ENCODE measurements at regions not wholly inside any gene's neighbourhood (a gene's known extent, or its start where the extent isn't known, plus 50 kb on each side); places are given as distances from the start of the nearest gene placed in this dataset.

GRCh38 chr2:187220071-187220470 is 228.0 kb downstream of the CALCRL start:
- H3K27me3 ChIP-seq (ENCODE audit: insufficient read depth in 3 of 3, low read length in 2 of 3), result no peaks in the 10 kb centered on the region
- WGBS, 3 donors, result 86 to 91% (median 90%) methylated on average over 1 of the region's 1 CpG
- H3K4me3 ChIP-seq, result no peak overlapping the region
- H3K36me3 ChIP-seq (ENCODE audit: insufficient read depth in 1 of 2, low read depth in 1 of 2), result no peaks in the 10 kb centered on the region
- no peaks in the 10 kb centered on the region for H3K4me1 ChIP-seq
- H3K9me3 ChIP-seq, result no peaks in the 10 kb centered on the region
- DNase-seq (no peak), ATAC-seq (no peak)
- intact Hi-C loops (cut with DNase I), result no loop called here
- H3K27ac ChIP-seq, result no peak overlapping the region
- TF ChIP-seq CTCF (IDR thresholded peaks at IDR 0.05), result no peak

- H3K27ac ChIP-seq, result no peak overlapping the region
- H3K4me1 ChIP-seq, result no peaks in the 10 kb centered on the region
- H3K9me3 ChIP-seq, result no peaks in the 10 kb centered on the region
- H3K27me3 ChIP-seq (ENCODE audit: insufficient read depth in 3 of 3, low read length in 2 of 3), result no peaks in the 10 kb centered on the region
- no peak for TF ChIP-seq CTCF (IDR thresholded peaks at IDR 0.05)
- no peak for DNase-seq
- no peak overlapping the region for H3K4me3 ChIP-seq
- intact Hi-C loops (cut with DNase I), result no loop called here
- WGBS, 3 donors, result 65 to 74% (median 67%) methylated on average over 1 of the region's 1 CpG
- H3K36me3 ChIP-seq (ENCODE audit: insufficient read depth in 1 of 2, low read depth in 1 of 2), result no peaks in the 10 kb centered on the region
- ATAC-seq, result no peak
Measured at GRCh38 chr2:187215532-187216240, 232.4 kb downstream of the CALCRL start.

GRCh38 chr2:187214306-187214705 is 233.7 kb downstream of the CALCRL start:
- intact Hi-C loops (cut with DNase I), result no loop called here
- Histone ChIP-seq H3K36me3 (ENCODE audit: insufficient read depth in 1 of 2, low read depth in 1 of 2) (no peaks in the 10 kb centered on the region), H3K4me1 (no peaks in the 10 kb centered on the region), H3K27ac (no peak overlapping the region), H3K27me3 (ENCODE audit: insufficient read depth in 3 of 3, low read length in 2 of 3) (no peaks in the 10 kb centered on the region), H3K4me3 (no peak overlapping the region), H3K9me3 (no peaks in the 10 kb centered on the region)
- ATAC-seq, result no peak
- TF ChIP-seq CTCF (IDR thresholded peaks at IDR 0.05), result no peak
- WGBS, 3 donors, result 10 to 26% (median 21%) methylated on average over 3 of the region's 3 CpGs
- no peak for DNase-seq

- ATAC-seq (no peak), DNase-seq (no peak)
- H3K9me3 ChIP-seq, result no peaks in the 10 kb centered on the region
- TF ChIP-seq CTCF (IDR thresholded peaks at IDR 0.05), result no peak
- H3K27me3 ChIP-seq (ENCODE audit: insufficient read depth in 3 of 3, low read length in 2 of 3), result no peaks in the 10 kb centered on the region
- no peak overlapping the region for H3K27ac ChIP-seq
- H3K4me1 ChIP-seq, result no peaks in the 10 kb centered on the region
- no peak overlapping the region for H3K4me3 ChIP-seq
- no peaks in the 10 kb centered on the region for H3K36me3 ChIP-seq (ENCODE audit: insufficient read depth in 1 of 2, low read depth in 1 of 2)
- intact Hi-C loops (cut with DNase I), result no loop called here
Measured at GRCh38 chr2:187213798-187214197, 234.3 kb downstream of the CALCRL start.

- H3K9me3 ChIP-seq, result no peaks in the 10 kb centered on the region
- no peak for TF ChIP-seq CTCF (IDR thresholded peaks at IDR 0.05)
- no peak for ATAC-seq
Measured at GRCh38 chr2:187210726-187211125, 237.3 kb downstream of the CALCRL start.

More at GRCh38 chr2:187210726-187211125, 237.3 kb downstream of the CALCRL start:
- WGBS, 3 donors, result 56 to 69% (median 61%) methylated on average over 3 of the region's 3 CpGs
- no peak for DNase-seq
- Histone ChIP-seq H3K27me3 (ENCODE audit: insufficient read depth in 3 of 3, low read length in 2 of 3) (no peaks in the 10 kb centered on the region), H3K36me3 (ENCODE audit: insufficient read depth in 1 of 2, low read depth in 1 of 2) (no peaks in the 10 kb centered on the region), H3K4me3 (no peak overlapping the region), H3K4me1 (no peaks in the 10 kb centered on the region), H3K27ac (no peak overlapping the region)
- intact Hi-C loops (cut with DNase I), result no loop called here

All from psoas muscle (tissue), 7 donors.